HCT116 (cell line): ENCODE measurements at regions not wholly inside any gene's neighbourhood (a gene's known extent, or its start where the extent isn't known, plus 50 kb on each side); places are given as distances from the start of the nearest gene placed in this dataset.

Experiments
- ATAC-seq: fragments of 200-7000 bp; cut with Tn5 transposase; 2 replicates; pipeline ENCODE4 v1.9.1; 2020; ENCODE audit warnings: mild to moderate bottlenecking, moderate library complexity
- BruUV-seq: library from RNA; stranded (reverse); fragments of 400-500 nt; replicated peaks from 2 replicates; lab custom pipeline; 2021; lab: Mats Ljungman, UMichigan
- CTCF ChIA-PET: fragments of 300-600 bp; sonication (Branson Sonifier 250); formaldehyde crosslinking; loops from one replicate; lab custom pipeline; 2021; ENCODE audit warnings: antibody characterized with exemption; lab: Charles Lee
- POLR2A ChIA-PET: fragments of 300-600, 350-600 bp; sonication (Branson Sonifier 250); formaldehyde crosslinking; loops from one replicate; lab custom pipeline; 2021; ENCODE audit warnings: antibody characterized with exemption; lab: Charles Lee
- RAD21 ChIA-PET, 2 experiments: fragments of 300-600 bp; sonication (Branson Sonifier 250); formaldehyde crosslinking; loops; one replicate each; lab custom pipeline; 2023; ENCODE audit warnings: low total read pairs in 2 of 2; ENCODE audit not compliant: uncharacterized antibody in 2 of 2, unreplicated experiment in 2 of 2, low non-redundant PET in 1 of 2; lab: Charles Lee
- DNase-seq: peaks from one replicate; pipeline ENCODE4 v3.0.0-alpha.2; 2010; ENCODE audit warnings: low read depth, low spot score
- H2AFZ ChIP-seq: fragments of 200-600 bp; shearing (Covaris generic), sonication (generic); 2 replicates; pipeline ENCODE4 v1.6.1; 2017; ENCODE audit warnings: low read depth, mixed run types, mixed read lengths, antibody characterized with exemption, low read length; ENCODE audit not compliant: poor library complexity, severe bottlenecking
- H3K27ac ChIP-seq: 2 replicates; pipeline ENCODE4 v1.5.1; 2012; ENCODE audit warnings: low read depth, low read length
- H3K27me3 ChIP-seq: fragments of 200-600 bp; sonication (generic); 2 replicates; pipeline ENCODE4 v1.6.1; 2016; ENCODE audit warnings: mixed run types, low read length, mixed read lengths; ENCODE audit not compliant: insufficient read depth
- H3K36me3 ChIP-seq, 2 experiments: fragments of 200-500 bp in 1 of 2; fragments of 200-600 bp in 1 of 2; sonication (Bioruptor generic) in 1 of 2; sonication (generic) in 1 of 2; 2 replicates each; pipeline versions ENCODE4 v1.5.1 to v1.6.1; 2014 to 2016; ENCODE audit warnings: low read length in 2 of 2, inconsistent platforms in 1 of 2, mixed read lengths in 1 of 2, mixed run types in 1 of 2; ENCODE audit not compliant: insufficient read depth in 2 of 2, control insufficient read depth in 1 of 2
- H3K4me1 ChIP-seq, 2 experiments: fragments of 200-600 bp in 1 of 2; sonication (generic) in 1 of 2; 2 replicates each; pipeline versions ENCODE4 v1.5.1 to v1.6.1; 2012 to 2017; ENCODE audit warnings: low read length in 2 of 2, inconsistent platforms in 1 of 2, mild to moderate bottlenecking in 1 of 2, mixed read lengths in 1 of 2, mixed run types in 1 of 2, moderate library complexity in 1 of 2; ENCODE audit not compliant: insufficient read depth in 2 of 2, control insufficient read depth in 1 of 2
- H3K4me2 ChIP-seq: fragments of 200-600 bp; sonication (generic); 2 replicates; pipeline ENCODE4 v1.6.1; 2017; ENCODE audit warnings: mixed run types, low read length, mixed read lengths
- H3K4me3 ChIP-seq, 2 experiments: fragments of 200-600 bp in 1 of 2; sonication (generic) in 1 of 2; replicated peaks in 1 of 2; 2 replicates each; pipeline ENCODE4 v1.5.1; 2011 to 2016; ENCODE audit warnings: low read length in 2 of 2, control low read depth in 1 of 2, low read depth in 1 of 2, mild to moderate bottlenecking in 1 of 2, mixed read lengths in 1 of 2, mixed run types in 1 of 2
- H3K79me2 ChIP-seq: fragments of 200-600 bp; sonication (generic); 2 replicates; pipeline ENCODE4 v1.6.1; 2017; ENCODE audit warnings: mild to moderate bottlenecking, mixed run types, low read length, moderate library complexity, mixed read lengths; ENCODE audit not compliant: insufficient read depth
- H3K9ac ChIP-seq: fragments of 200-600 bp; sonication (generic); 2 replicates; pipeline ENCODE4 v1.6.1; 2016; ENCODE audit warnings: low read length, mixed read lengths
- H3K9me2 ChIP-seq: fragments of 200-600 bp; sonication (generic), shearing (Covaris generic); 2 replicates; pipeline ENCODE4 v1.6.1; 2017; ENCODE audit warnings: mixed run types, mild to moderate bottlenecking, moderate library complexity; ENCODE audit not compliant: insufficient read depth
- H3K9me3 ChIP-seq, 2 experiments: fragments of 200-500 bp in 1 of 2; fragments of 200-600 bp in 1 of 2; sonication (Bioruptor generic) in 1 of 2; sonication (generic) in 1 of 2; 2 replicates each; pipeline ENCODE4 v1.6.1; 2014 to 2017; ENCODE audit warnings: low read length in 2 of 2, mixed read lengths in 2 of 2, inconsistent platforms in 1 of 2, low read depth in 1 of 2, mild to moderate bottlenecking in 1 of 2, mixed run types in 1 of 2, moderate library complexity in 1 of 2; ENCODE audit not compliant: control insufficient read depth in 1 of 2, insufficient read depth in 1 of 2
- H4K20me1 ChIP-seq: fragments of 200-600 bp; sonication (generic), shearing (Covaris generic); 2 replicates; pipeline ENCODE4 v1.6.1; 2017; ENCODE audit warnings: mixed run types, mild to moderate bottlenecking, moderate library complexity; ENCODE audit not compliant: insufficient read depth
- CBX3 ChIP-seq: IDR thresholded peaks from 2 replicates; pipeline ENCODE4 v1.6.1; 2012; ENCODE audit warnings: low read depth
- CEBPB ChIP-seq: IDR thresholded peaks from 2 replicates; pipeline ENCODE4 v1.6.1; 2012; ENCODE audit warnings: low read depth
- EGR1 ChIP-seq: IDR thresholded peaks from 2 replicates; pipeline ENCODE4 v1.6.1; 2012; ENCODE audit warnings: low read depth
- ELF1 ChIP-seq: IDR thresholded peaks from 2 replicates; pipeline ENCODE4 v1.6.1; 2012; ENCODE audit warnings: low read depth, borderline replicate concordance
- EZH2phosphoT487 ChIP-seq: fragments of 200-600 bp; IDR thresholded peaks from 2 replicates; pipeline ENCODE4 v1.6.1; 2018; ENCODE audit warnings: antibody characterized with exemption, borderline replicate concordance
- FOSL1 ChIP-seq: IDR thresholded peaks from 2 replicates; pipeline ENCODE4 v1.6.1; 2012; ENCODE audit warnings: low read depth
- JUND ChIP-seq: IDR thresholded peaks from 2 replicates; pipeline ENCODE4 v1.6.1; 2012
- POLR2A ChIP-seq: IDR thresholded peaks from 2 replicates; pipeline ENCODE4 v1.7.0; 2011; ENCODE audit warnings: borderline replicate concordance; ENCODE audit not compliant: insufficient read depth, insufficient read length; ENCODE audit errors: extremely low read depth
- POLR2AphosphoS5 ChIP-seq: IDR thresholded peaks from 2 replicates; pipeline ENCODE4 v1.6.1; 2011; ENCODE audit warnings: mild to moderate bottlenecking, low read depth, low read length, moderate library complexity
- RAD21 ChIP-seq: IDR thresholded peaks from 2 replicates; pipeline ENCODE4 v1.6.1; 2012; ENCODE audit warnings: low read depth, mild to moderate bottlenecking
- SIN3A ChIP-seq: IDR thresholded peaks from 2 replicates; pipeline ENCODE4 v1.6.1; 2012; ENCODE audit warnings: low read depth
- SP1 ChIP-seq: IDR thresholded peaks from 2 replicates; pipeline ENCODE4 v1.6.1; 2012; ENCODE audit warnings: low read depth
- SRF ChIP-seq: IDR thresholded peaks from 2 replicates; pipeline ENCODE4 v1.6.1; 2012; ENCODE audit warnings: low read depth
- YY1 ChIP-seq: IDR thresholded peaks from 2 replicates; pipeline ENCODE4 v1.6.1; 2011; ENCODE audit warnings: low read length, low read depth, moderate library complexity, mild to moderate bottlenecking; ENCODE audit not compliant: insufficient replicate concordance; ENCODE audit errors: extremely low read depth
- ZFX ChIP-seq: fragments of 450-650 bp; IDR thresholded peaks from 2 replicates; pipeline ENCODE4 v1.6.1; 2017
- ZNF274 ChIP-seq: fragments of 200-500 bp; sonication (Bioruptor generic); IDR thresholded peaks from 2 replicates; pipeline ENCODE4 v1.6.1; 2014; ENCODE audit warnings: mild to moderate bottlenecking, low read depth, low read length, inconsistent platforms
- intact Hi-C: fragments of 100-400 bp; cut with micrococcal nuclease; formaldehyde crosslinking; loops from 2 replicates; pipeline ENCODE4 v1.10.0; 2022
- TF ChIP-seq, protein P1 (sequence below): IDR thresholded peaks from 2 replicates; pipeline ENCODE4 v1.6.1; 2012; ENCODE audit warnings: low read depth
- TF ChIP-seq, protein P2 (sequence below): IDR thresholded peaks from 2 replicates; pipeline ENCODE4 v1.6.1; 2012
- TF ChIP-seq, protein P3 (sequence below), 3 experiments: fragments of 200-600 bp in 1 of 3; sonication (generic) in 1 of 3; IDR thresholded peaks in 2 of 3; conservative IDR thresholded peaks in 1 of 3; 2 replicates each; pipeline ENCODE4 v1.5.1; 2012 to 2017; ENCODE audit warnings: low read depth in 2 of 3, low read length in 2 of 3, antibody characterized with exemption in 1 of 3, borderline replicate concordance in 1 of 3, control low read depth in 1 of 3, mild to moderate bottlenecking in 1 of 3, mixed read lengths in 1 of 3, mixed run types in 1 of 3, moderate library complexity in 1 of 3; ENCODE audit not compliant: insufficient read depth in 1 of 3
- TF ChIP-seq, protein P4 (sequence below): IDR thresholded peaks from 2 replicates; pipeline ENCODE4 v1.6.1; 2012

DNA sequence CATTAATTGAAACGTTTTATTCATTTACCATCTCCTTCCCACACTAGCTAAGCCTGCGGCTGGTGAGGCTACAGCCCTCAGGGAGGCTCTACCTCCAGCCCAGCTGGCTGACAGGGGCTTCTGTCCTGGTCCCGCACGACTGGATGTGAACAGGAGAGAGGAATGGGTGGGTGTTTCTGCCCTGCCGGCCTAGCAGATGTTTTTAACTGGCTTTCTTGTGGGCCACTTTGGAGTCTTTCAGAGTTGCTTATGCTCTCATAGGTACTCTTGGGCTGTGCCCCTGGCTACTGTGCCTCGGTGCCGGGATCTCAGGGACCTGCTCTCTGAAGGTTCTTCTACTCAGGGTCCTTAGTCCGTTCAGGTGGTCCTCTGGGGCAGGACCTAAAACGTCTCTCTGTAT, 184.3 kb upstream of the TWIST2 start:
- no peak for ATAC-seq
- H3K27ac ChIP-seq: no peak overlapping the region
- H3K9me3 ChIP-seq: peaks cover 0 to 10% of the 10 kb centered on the region in 2 experiments; a peak in 2 of 4 replicates
- H4K20me1 ChIP-seq: no peaks in the 10 kb centered on the region
- H3K4me2 ChIP-seq: no peak overlapping the region
- CTCF ChIA-PET: no interaction called here
- no peak overlapping the region for H3K4me3 ChIP-seq
- H3K9ac ChIP-seq: no peak overlapping the region
- no peak for TF ChIP-seq RAD21
- TF ChIP-seq SRF: no peak
- no peak for TF ChIP-seq YY1
- TF ChIP-seq POLR2A: no peak
- TF ChIP-seq, protein P1, sequence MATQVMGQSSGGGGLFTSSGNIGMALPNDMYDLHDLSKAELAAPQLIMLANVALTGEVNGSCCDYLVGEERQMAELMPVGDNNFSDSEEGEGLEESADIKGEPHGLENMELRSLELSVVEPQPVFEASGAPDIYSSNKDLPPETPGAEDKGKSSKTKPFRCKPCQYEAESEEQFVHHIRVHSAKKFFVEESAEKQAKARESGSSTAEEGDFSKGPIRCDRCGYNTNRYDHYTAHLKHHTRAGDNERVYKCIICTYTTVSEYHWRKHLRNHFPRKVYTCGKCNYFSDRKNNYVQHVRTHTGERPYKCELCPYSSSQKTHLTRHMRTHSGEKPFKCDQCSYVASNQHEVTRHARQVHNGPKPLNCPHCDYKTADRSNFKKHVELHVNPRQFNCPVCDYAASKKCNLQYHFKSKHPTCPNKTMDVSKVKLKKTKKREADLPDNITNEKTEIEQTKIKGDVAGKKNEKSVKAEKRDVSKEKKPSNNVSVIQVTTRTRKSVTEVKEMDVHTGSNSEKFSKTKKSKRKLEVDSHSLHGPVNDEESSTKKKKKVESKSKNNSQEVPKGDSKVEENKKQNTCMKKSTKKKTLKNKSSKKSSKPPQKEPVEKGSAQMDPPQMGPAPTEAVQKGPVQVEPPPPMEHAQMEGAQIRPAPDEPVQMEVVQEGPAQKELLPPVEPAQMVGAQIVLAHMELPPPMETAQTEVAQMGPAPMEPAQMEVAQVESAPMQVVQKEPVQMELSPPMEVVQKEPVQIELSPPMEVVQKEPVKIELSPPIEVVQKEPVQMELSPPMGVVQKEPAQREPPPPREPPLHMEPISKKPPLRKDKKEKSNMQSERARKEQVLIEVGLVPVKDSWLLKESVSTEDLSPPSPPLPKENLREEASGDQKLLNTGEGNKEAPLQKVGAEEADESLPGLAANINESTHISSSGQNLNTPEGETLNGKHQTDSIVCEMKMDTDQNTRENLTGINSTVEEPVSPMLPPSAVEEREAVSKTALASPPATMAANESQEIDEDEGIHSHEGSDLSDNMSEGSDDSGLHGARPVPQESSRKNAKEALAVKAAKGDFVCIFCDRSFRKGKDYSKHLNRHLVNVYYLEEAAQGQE: no peak
- TF ChIP-seq CBX3: no peak
- no peak for TF ChIP-seq SP1
- TF ChIP-seq EGR1: no peak
- TF ChIP-seq, protein P2, sequence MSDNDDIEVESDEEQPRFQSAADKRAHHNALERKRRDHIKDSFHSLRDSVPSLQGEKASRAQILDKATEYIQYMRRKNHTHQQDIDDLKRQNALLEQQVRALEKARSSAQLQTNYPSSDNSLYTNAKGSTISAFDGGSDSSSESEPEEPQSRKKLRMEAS: no peak
- TF ChIP-seq, protein P3, sequence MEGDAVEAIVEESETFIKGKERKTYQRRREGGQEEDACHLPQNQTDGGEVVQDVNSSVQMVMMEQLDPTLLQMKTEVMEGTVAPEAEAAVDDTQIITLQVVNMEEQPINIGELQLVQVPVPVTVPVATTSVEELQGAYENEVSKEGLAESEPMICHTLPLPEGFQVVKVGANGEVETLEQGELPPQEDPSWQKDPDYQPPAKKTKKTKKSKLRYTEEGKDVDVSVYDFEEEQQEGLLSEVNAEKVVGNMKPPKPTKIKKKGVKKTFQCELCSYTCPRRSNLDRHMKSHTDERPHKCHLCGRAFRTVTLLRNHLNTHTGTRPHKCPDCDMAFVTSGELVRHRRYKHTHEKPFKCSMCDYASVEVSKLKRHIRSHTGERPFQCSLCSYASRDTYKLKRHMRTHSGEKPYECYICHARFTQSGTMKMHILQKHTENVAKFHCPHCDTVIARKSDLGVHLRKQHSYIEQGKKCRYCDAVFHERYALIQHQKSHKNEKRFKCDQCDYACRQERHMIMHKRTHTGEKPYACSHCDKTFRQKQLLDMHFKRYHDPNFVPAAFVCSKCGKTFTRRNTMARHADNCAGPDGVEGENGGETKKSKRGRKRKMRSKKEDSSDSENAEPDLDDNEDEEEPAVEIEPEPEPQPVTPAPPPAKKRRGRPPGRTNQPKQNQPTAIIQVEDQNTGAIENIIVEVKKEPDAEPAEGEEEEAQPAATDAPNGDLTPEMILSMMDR (IDR thresholded peaks at IDR 0.05 in 2 of 3, conservative IDR thresholded peaks at IDR 0.05 in 1 of 3; ENCODE audit: borderline replicate concordance in 1 of 3, insufficient read depth in 1 of 3, low read depth in 2 of 3, low read length in 2 of 3): no peak
- TF ChIP-seq ZFX: no peak
- TF ChIP-seq, protein P4, sequence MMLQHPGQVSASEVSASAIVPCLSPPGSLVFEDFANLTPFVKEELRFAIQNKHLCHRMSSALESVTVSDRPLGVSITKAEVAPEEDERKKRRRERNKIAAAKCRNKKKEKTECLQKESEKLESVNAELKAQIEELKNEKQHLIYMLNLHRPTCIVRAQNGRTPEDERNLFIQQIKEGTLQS: no peak
- TF ChIP-seq FOSL1: no peak
- no peak for TF ChIP-seq CEBPB
- no peak for TF ChIP-seq EZH2phosphoT487
- no peak for TF ChIP-seq ZNF274
- TF ChIP-seq SIN3A: no peak
- no peak for TF ChIP-seq JUND
- no peak for TF ChIP-seq POLR2AphosphoS5
- no peak for TF ChIP-seq ELF1
- TF ChIP-seq, all 23 proteins: peak for 0
- Histone ChIP-seq H3K9me2 (no peaks in the 10 kb centered on the region), H2AFZ (no peak overlapping the region), H3K79me2 (no peaks in the 10 kb centered on the region), H3K4me1 (no peaks in the 10 kb centered on the region), H3K36me3 (no peaks in the 10 kb centered on the region), H3K27me3 (no peaks in the 10 kb centered on the region)
- intact Hi-C loops: no loop called here
- ChIA-PET RAD21 (no interaction called here), POLR2A (no interaction called here)
- no TSS peak for BruUV-seq
- DNase-seq: no peak
